ENCODE measurements at regions not wholly inside any gene's neighbourhood (a gene's known extent, or its start where the extent isn't known, plus 50 kb on each side); places are given as distances from the start of the nearest gene placed in this dataset.
A peak's percentile ranks its signal among the peaks of the same experiment; 100 is the strongest.

DNA sequence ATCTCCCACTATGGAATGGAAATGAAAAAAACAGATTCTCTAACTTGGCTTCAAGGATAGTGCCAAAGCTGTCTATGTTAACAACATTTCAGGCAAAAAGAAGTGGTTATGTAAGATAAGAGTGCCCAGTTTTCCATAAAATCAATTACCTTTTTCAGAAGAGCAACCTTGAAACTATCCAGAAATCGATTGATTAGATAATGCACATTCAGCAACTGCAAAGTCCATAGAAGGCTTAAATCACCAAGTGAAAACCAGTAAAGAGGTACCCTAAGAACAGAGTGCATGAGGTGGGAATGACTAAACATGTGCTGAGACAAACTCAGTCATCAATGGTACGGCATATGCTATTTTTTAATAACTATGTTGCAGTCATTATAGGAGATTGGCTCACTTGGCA lies 71.9 kb upstream of the TNKS2 start:
- no peak for FAIRE-seq
- TF ChIP-seq, protein P1, sequence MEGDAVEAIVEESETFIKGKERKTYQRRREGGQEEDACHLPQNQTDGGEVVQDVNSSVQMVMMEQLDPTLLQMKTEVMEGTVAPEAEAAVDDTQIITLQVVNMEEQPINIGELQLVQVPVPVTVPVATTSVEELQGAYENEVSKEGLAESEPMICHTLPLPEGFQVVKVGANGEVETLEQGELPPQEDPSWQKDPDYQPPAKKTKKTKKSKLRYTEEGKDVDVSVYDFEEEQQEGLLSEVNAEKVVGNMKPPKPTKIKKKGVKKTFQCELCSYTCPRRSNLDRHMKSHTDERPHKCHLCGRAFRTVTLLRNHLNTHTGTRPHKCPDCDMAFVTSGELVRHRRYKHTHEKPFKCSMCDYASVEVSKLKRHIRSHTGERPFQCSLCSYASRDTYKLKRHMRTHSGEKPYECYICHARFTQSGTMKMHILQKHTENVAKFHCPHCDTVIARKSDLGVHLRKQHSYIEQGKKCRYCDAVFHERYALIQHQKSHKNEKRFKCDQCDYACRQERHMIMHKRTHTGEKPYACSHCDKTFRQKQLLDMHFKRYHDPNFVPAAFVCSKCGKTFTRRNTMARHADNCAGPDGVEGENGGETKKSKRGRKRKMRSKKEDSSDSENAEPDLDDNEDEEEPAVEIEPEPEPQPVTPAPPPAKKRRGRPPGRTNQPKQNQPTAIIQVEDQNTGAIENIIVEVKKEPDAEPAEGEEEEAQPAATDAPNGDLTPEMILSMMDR (IDR thresholded peaks at IDR 0.05) = no peak
- intact Hi-C loops (cut with DNase I) = no loop called here
- Histone ChIP-seq H3K27ac (no peak overlapping the region), H3K27me3 (no peaks in the 10 kb centered on the region), H3K36me3 (no peaks in the 10 kb centered on the region), H3K4me1 (no peaks in the 10 kb centered on the region), H3K4me3 (no peak overlapping the region), H3K9me3 (no peaks in the 10 kb centered on the region)
- no peak for ATAC-seq
- DNase-seq = no peak
- 55 to 59% methylated on average over 2 of the region's 2 CpGs for WGBS, 2 donors

DNA sequence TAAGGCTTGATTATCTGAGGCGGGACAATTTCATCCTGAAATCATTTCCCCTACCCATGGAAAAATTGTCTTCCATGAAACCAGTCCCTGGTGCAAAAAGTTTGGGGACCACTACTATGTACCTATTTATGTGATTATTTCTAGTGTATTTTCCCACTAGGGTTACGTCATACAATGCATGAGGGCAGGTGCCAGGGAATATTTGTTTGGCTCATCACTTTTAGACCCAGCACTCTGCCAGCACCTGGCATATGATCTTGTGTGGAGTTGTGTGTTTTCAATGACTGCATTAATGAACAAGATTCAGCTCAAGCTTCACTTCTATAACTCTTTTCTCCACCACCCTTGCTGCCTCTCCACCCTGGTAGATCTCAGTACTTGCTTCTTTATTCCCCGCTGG lies 73.3 kb upstream of the TNKS2 start:
- H3K27me3 ChIP-seq = no peaks in the 10 kb centered on the region
- H3K4me3 ChIP-seq = no peak overlapping the region
- H3K4me1 ChIP-seq = no peaks in the 10 kb centered on the region
- TF ChIP-seq, protein P1 (IDR thresholded peaks at IDR 0.05) = no peak
- no peak for ATAC-seq
- no peak for DNase-seq
- H3K9me3 ChIP-seq = no peaks in the 10 kb centered on the region
- intact Hi-C loops (cut with DNase I) = no loop called here
- WGBS, 2 donors = 85 to 91% methylated on average over 3 of the region's 3 CpGs
- no peaks in the 10 kb centered on the region for H3K36me3 ChIP-seq
- no peak overlapping the region for H3K27ac ChIP-seq
- FAIRE-seq = no peak

DNA sequence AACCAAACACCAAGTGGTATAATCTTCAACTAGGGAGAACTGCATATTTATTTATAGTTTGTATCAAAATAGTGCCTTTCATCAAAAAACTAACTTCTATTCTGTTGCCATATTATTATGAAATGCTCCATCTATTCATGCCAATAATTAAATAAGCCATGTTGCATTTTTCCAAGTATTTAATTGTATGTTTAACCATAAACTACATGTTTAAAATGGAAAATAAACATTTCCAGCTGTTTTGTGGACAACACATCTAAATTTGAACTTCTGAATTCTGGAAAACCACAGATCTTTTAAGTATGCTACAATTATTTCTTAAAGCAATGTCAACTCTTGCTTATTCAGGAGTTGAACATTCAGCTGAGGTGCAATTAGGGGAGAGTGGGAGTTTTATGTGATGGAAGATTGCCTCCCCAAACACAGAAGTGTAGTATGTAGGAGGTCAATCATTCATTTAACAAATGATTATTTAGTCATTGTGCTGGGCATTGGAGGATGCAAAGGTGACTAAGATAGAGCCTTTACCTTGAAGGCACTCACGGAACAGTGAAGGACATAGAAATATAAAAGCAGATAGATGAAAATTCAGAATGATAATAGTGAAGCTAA lies 80.7 kb upstream of the PPP1R3C start:
- Histone ChIP-seq H3K27ac (no peak overlapping the region), H3K27me3 (no peaks in the 10 kb centered on the region), H3K4me3 (no peak overlapping the region), H3K9me3 (no peaks in the 10 kb centered on the region), H3K36me3 (no peaks in the 10 kb centered on the region), H3K4me1 (peaks cover 0 to 6% (median 4%) of the 10 kb centered on the region in 3 donors)
- TF ChIP-seq, protein P1 (IDR thresholded peaks at IDR 0.05) = no peak
- intact Hi-C loops (cut with DNase I) = no loop called here
- DNase-seq = no peak
- no peak for ATAC-seq
- WGBS, 2 donors = 69 to 84% methylated on average over 1 of the region's 1 CpG
- FAIRE-seq = no peak

DNA sequence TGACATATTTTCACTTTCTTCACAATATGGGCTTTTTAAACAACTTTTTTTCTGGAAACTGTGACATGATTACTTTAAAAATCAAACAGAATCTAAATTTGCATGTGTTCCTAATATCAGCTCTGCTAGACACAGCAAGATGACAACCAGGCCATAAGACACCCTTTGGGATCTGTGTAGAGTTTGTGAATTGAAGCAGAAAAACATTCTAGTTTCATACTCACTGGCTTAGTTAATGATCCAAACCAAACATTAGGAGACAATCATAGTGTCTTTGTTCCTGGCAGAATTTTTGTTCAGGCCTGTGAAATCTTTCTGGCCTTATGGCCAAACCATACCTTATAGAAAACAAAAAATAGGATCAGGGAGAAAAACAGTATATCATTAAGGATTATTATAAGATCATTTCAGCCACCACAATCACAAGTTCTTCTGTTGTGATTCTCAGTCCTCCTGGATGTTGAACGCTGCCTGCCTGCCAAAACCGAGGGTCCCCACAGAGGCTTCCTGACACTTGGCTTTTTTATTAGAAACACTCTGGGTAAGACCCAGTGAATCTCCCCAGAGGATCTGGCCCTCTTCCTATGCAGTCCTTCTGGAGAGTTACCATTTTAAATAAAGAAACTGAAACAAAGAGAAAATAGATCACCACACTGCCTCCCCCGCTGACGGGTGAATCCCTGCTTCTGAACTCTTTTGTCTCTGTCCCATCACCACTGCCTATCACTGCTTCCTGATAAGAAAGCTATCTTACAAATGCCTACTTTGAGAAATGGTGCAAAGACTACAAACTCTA lies 79.2 kb upstream of the PPP1R3C start:
- FAIRE-seq (no peak), DNase-seq (no peak), ATAC-seq (no peak)
- Histone ChIP-seq H3K9me3 (no peaks in the 10 kb centered on the region), H3K4me3 (no peak overlapping the region), H3K36me3 (no peaks in the 10 kb centered on the region), H3K27ac (no peak overlapping the region), H3K4me1 (peaks cover 0 to 6% (median 4%) of the 10 kb centered on the region in 3 donors), H3K27me3 (no peaks in the 10 kb centered on the region)
- TF ChIP-seq, protein P1 (IDR thresholded peaks at IDR 0.05) = no peak
- intact Hi-C loops (cut with DNase I) = no loop called here
- 78 to 87% methylated on average over 4 of the region's 4 CpGs for WGBS, 2 donors

DNA sequence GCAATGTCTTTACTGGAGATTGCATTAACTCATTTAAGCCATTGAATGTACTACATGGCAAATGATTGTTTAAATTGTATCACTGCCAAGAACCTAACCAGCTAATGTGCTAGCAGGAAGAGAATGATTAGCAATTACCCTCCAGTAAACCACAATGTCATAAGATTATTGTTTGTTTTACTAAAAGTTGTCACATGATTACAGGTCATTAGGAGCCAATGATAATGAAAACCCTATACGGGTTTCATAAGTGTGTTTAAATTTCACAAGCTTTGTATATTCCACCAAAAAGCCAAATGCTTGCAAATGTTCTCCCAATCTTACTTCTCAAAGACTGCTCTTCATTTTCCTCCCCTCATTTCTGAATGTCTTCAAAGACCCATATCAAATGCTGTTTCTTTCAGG lies 76.5 kb upstream of the PPP1R3C start:
- intact Hi-C loops (cut with DNase I) = no loop called here
- ATAC-seq = peak; percentile 28 to 79 (median 75)
- Histone ChIP-seq H3K4me3 (no peak overlapping the region), H3K36me3 (no peaks in the 10 kb centered on the region), H3K4me1 (peaks cover 0 to 6% (median 4%) of the 10 kb centered on the region in 3 donors), H3K27me3 (no peaks in the 10 kb centered on the region), H3K27ac (no peak overlapping the region), H3K9me3 (no peaks in the 10 kb centered on the region)
- WGBS, 2 donors = 3 to 5% methylated on average over 1 of the region's 1 CpG
- no peak for DNase-seq
- FAIRE-seq = no peak
- TF ChIP-seq, protein P1 (IDR thresholded peaks at IDR 0.05) = no peak
